GOT3 (cell line): ENCODE measurements at regions not wholly inside any gene's neighbourhood (a gene's known extent, or its start where the extent isn't known, plus 50 kb on each side); places are given as distances from the start of the nearest gene placed in this dataset.
"Not testable (repeated sequence)": the region's sequence is repeated elsewhere in the genome, so short reads cannot be mapped to it uniquely, and the experiment has no call there.

Experiments used
- DNase-seq: peaks from one replicate; lab custom pipeline; 2025; ENCODE audit warnings: mixed read lengths; lab: John Stamatoyannopoulos, UW

DNA sequence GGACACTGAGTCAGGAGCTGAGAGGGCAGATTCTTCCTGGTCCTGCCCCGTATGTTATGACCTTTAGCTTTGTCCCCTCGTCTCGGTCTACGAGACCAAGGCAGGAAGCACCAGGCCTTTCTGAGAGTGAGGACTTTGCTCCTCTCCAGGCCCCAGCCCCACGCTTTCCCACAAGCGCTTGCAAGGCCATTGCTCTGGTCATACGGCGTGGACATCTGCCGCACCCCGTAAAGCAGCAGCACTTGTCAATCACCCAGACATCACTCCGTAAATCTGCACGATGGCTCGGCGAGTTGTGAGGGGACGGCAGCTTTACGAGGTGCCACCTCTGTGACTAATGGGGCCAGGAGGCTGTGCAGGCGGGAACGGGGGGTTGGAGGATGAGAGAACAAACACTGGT is 100.8 kb upstream of the TWIST2 start:
- DNase-seq = no peak

DNA sequence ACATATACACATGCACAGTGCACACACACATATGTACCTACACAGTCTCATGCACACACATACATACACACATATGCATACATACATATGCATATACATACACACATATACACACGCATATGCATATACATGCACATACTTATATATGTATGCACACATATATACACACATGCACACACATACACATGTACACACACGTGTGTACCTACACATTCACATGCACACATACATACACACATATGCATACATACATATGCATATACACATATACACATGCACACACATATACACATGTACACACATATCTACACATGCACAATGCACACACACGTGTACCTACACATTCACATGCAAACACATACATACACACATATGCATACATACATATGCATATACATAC is 100.3 kb upstream of the TWIST2 start:
- DNase-seq = no peak

- DNase-seq = no peak
Observed at GRCh38 chr2:238750212-238750904, 97.5 kb upstream of the TWIST2 start.

DNA sequence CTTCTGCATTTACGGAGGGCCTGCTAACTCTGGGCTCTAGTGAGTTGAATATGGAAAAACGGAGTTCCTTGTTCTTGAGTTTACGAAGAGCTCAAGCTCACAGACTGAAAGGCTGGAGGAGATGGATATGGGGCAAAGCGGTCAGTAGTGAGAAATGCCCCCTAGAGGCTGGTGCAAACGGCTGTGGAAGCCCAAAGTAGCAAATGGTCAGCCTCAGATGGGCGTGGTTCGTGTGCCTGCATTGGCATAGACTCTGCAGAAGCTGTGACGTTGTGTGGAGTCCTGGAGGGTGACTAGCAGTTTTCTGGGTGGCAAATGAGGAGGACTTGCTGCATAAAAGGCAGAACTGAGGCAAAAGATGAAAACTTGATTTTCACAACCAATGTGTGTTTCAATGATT is 93.6 kb upstream of the TWIST2 start:
- no peak for DNase-seq

DNA sequence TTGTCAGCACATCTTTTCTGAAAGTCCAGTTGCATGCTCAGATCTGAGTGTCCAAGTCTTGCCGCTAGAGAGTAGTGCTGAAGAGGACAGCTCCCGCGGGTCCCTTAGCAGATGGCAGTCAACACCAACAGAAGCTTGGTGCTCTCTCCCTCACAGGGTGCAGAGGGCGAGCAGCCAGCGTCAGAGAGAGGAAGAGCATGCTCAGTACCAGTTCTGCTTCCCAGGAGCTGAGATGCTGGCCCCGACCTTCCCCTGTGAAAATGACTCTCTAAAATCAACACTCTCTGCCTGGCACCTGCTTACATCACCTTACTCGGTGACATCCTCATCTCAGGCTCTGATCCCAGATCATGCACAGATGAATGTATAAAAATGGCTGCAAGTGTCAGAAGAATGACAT is 86.0 kb upstream of the TWIST2 start:
- DNase-seq = no peak

DNA sequence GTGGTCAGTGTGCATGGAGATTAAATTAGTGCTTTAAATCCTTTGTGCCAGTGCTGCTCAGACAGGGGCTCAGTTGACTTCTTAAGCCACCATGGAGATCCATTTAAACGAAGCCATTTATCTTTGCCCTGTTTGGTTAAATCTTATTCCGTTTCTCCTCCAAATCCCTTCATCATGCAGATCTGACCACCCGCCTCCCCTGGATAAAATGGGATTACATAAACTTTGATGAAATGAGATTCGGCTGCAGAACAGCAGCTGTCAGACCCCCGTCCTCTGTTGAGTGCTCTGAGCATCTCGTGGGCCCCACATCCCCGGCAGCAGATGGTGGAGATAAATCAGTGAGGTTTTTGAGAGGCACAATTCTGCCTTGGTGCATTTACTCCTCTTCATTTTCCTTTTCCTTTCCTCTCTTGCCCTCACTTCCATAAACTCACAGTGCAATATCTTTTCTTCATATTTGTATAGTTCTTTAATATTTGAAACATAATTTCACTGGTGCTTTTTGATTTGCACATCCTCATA is 84.4 kb upstream of the TWIST2 start:
- DNase-seq = no peak

DNA sequence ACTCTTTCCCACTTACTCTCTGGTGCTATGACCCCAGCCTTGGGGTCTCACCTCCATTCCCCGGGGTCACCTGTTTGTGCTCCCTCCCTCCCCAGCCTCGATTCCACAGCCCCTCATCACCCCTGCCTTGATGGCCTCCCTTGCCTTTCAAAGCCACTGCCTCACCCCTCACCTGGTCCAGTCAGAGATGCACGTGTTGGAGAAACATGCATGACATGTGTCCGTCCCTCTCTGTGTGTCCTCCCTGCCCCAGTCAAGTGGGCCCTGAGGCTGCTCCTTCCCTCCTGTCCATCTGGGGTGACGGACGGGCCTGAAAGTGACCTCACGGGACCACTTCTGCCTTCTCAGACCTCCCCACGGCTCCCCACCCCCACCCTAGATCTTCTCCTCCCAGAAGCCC is 82.3 kb upstream of the TWIST2 start:
- DNase-seq = no peak

DNA sequence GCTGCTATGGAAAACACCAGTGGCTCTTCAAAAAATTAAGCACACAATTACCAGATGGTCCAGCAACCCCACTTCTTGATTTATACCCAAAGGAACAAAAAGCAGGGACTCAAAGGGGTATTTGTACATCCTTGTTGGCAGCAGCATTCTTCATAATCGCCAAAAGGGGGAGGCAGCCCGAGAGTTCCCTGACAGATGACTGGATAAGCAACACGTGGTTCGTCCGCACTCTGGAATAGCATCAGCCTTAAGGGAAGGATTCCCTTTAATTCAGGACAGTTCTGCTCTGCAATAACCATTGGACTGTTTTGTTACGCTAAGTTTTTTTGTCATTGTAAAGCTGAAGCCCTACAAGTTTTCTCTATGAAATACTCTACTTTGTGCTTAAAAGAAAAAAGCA is 76.7 kb upstream of the TWIST2 start:
- no peak for DNase-seq

DNA sequence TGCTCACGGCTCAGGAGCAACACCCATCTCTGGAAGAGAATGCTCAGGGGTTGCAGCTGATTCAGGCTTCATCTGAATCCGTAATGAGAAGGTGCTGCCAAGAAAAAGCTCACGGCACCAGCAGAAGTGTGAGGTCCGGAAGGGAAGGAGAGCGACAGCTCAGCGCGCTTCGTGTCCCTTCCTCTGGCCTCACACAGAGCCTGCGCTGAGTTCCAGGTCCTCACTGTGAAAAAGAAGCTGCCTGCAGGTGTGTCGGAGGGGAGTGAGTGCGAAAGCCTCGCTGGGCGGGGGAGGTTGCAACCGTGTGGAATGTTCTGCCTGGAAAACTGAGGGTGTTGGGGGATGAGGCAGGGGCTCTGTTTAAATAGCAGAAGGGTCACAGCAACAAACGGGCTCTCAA is 76.2 kb upstream of the TWIST2 start:
- no peak for DNase-seq

DNA sequence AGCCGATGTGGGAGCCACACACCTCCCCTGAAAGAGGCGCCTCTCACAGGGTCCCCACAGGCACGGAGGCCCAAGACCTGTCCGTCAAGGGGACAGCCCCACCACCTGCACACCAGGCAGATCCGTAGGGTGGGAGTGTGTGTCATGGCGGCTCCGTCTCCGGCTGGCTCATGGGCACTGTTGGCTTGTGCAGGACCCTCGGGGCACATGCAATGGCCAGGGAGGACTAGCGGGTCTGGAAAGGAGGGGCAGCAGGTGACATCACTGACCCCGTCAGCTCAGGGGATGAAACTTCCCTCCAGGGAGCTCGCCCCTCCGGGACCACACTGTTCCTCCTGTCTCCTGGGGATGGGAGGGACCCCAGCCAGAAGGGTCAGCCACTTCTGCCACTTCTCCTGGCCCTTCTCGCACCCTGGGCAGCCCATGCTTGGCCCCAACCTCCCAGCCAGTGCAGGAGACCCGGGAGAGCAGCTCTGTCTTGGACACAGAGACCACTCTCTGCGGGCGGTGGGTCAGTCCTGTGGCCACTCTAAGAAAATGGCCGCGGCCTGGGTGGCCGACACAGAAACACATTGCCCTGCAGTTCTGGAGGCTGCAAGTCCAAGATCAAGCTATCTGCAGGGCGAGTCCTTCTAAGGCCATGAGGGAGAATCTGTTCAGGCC is 75.1 kb upstream of the TWIST2 start:
- DNase-seq = no peak

GRCh38 chr2:238773472-238773871 is 74.4 kb upstream of the TWIST2 start:
- DNase-seq = no peak

- no peak for DNase-seq
Observed at GRCh38 chr2:238774071-238774470, 73.8 kb upstream of the TWIST2 start.

DNA sequence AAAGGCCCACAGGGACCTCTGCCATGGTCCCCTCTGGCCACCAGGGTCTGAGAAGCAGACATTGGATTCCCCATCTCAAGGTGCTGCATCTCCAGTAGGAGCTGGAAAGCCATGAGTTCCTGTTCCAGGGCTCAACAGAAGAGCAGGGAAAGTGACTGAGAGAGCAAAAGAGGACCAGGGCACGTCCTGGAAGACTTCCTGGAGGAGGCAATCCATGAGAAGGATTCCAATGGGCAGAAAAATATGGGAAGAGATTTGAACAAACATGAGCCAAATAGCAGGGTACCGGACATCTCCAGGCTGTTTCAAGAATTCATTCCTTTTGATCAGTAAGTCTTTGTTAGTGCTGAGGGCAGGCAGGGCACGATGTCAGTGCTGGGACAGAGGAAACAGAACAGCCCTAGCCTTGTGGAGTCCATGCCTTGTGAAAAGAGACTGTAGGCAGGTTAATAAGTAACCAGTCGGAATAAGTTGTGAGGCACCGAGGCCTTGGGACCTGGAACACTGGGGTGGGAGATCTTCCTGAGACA is 72.8 kb upstream of the TWIST2 start:
- DNase-seq = no peak

- DNase-seq = no peak
Observed at GRCh38 chr2:238775591-238775990, 72.3 kb upstream of the TWIST2 start.

- no peak for DNase-seq
Observed at GRCh38 chr2:238776003-238776760, 71.7 kb upstream of the TWIST2 start.

- DNase-seq = not testable (repeated sequence)
Observed at GRCh38 chr2:238776761-238777046, 71.2 kb upstream of the TWIST2 start.

GRCh38 chr2:238777369-238778067 is 70.4 kb upstream of the TWIST2 start:
- DNase-seq = no peak

- DNase-seq = no peak
Observed at GRCh38 chr2:238784671-238785527, 63.0 kb upstream of the TWIST2 start.

GRCh38 chr2:238785528-238785860 is 62.4 kb upstream of the TWIST2 start:
- no peak for DNase-seq

- no peak for DNase-seq
Observed at GRCh38 chr2:238786379-238786778, 61.5 kb upstream of the TWIST2 start.

DNA sequence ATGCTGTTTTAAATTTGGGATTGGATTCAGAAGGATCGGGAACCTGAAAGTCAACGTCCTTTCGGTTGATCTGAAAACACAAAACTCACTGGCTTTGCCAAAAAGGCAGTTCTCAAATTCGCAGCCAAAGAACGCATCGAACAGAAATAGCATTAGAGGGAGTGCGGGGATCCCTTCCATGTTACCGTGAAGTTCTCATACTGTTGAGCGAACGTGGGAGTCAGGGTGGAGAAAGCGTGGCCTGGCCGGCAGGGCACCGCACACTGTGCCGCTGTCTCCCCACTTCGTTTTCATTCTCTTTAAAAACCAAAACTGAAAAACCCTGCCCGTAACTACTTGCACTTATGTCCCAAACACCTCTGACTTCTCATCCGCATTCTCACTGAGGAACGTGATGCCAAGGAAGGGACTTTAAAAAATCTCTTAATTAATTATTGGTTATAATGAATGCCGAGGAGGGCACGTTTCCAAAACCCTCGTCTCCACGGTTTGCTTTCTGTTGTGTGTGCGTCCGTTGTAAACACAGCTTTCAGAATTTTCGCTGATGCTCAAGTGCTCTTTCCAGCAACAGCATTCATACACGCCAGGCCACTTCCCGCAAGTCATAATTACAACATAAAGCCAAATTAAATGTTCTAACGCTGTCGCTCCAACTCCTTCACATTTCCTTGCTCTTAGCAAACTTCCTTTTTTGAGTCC is 60.9 kb upstream of the TWIST2 start:
- DNase-seq = no peak
